Thyroid gland (tissue), 4 donors: ENCODE measurements at regions not wholly inside any gene's neighbourhood (a gene's known extent, or its start where the extent isn't known, plus 50 kb on each side); places are given as distances from the start of the nearest gene placed in this dataset.

ENCODE experiments used
- POLR2A ChIP-seq, 2 donors: fragments of 450-650 bp; IDR thresholded peaks; one replicate each; pipeline ENCODE4 v1.6.1; 2017; ENCODE audit warnings: antibody characterized with exemption in 2 of 2, mild to moderate bottlenecking in 2 of 2, moderate library complexity in 1 of 2
- TF ChIP-seq, protein P1 (sequence below), 6 experiments: fragments of 200-600 bp in 3 of 6; fragments of 450-650 bp in 3 of 6; sonication (generic) in 3 of 6; IDR thresholded peaks; one replicate each; pipeline ENCODE4 v1.5.1; 2016 to 2019; ENCODE audit warnings: antibody characterized with exemption in 6 of 6, mild to moderate bottlenecking in 2 of 6, inconsistent platforms in 1 of 6, moderate library complexity in 1 of 6

- TF ChIP-seq, protein P1, sequence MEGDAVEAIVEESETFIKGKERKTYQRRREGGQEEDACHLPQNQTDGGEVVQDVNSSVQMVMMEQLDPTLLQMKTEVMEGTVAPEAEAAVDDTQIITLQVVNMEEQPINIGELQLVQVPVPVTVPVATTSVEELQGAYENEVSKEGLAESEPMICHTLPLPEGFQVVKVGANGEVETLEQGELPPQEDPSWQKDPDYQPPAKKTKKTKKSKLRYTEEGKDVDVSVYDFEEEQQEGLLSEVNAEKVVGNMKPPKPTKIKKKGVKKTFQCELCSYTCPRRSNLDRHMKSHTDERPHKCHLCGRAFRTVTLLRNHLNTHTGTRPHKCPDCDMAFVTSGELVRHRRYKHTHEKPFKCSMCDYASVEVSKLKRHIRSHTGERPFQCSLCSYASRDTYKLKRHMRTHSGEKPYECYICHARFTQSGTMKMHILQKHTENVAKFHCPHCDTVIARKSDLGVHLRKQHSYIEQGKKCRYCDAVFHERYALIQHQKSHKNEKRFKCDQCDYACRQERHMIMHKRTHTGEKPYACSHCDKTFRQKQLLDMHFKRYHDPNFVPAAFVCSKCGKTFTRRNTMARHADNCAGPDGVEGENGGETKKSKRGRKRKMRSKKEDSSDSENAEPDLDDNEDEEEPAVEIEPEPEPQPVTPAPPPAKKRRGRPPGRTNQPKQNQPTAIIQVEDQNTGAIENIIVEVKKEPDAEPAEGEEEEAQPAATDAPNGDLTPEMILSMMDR (IDR thresholded peaks at IDR 0.05): no peak
- TF ChIP-seq POLR2A (IDR thresholded peaks at IDR 0.05): no peak
These were observed 145.2 kb upstream of the TAS2R1 start for GRCh38 chr5:9775339-9775738.
